Adipose tissue (tissue), 3 donors: ENCODE measurements at regions not wholly inside any gene's neighbourhood (a gene's known extent, or its start where the extent isn't known, plus 50 kb on each side); places are given as distances from the start of the nearest gene placed in this dataset.
"Not testable (repeated sequence)": the region's sequence is repeated elsewhere in the genome, so short reads cannot be mapped to it uniquely, and the experiment has no call there.

ENCODE experiments used
- H3K27ac ChIP-seq: one replicate; pipeline ENCODE4 v1.5.1; 2013; ENCODE audit warnings: low read depth, low read length
- WGBS, 3 donors: extraction: QIAGEN DNeasy Blood & Tissue Kit; methylation state at CpG; one replicate each; pipeline ENCODE4 v1.1.7; 2013; 5-methylcytosine and 5-hydroxymethylcytosine counted together
- donor health status: healthy with polysubstance abuse.
- donor health status: Bipolar disorder and iron deficiency.
- donor health status: healthy.

GRCh38 chr3:177370246-177370822, 173.1 kb upstream of the TBL1XR1 start:
- H3K27ac ChIP-seq = no peak overlapping the region
- WGBS, 3 donors = 66 to 82% (median 82%) methylated on average over 3 of the region's 3 CpGs

GRCh38 chr3:177371146-177371545, 173.9 kb upstream of the TBL1XR1 start:
- H3K27ac ChIP-seq = no peak overlapping the region

- WGBS, 3 donors = 55 to 97% (median 89%) methylated on average over 2 of the region's 2 CpGs
- H3K27ac ChIP-seq = no peak overlapping the region
These were observed 174.6 kb upstream of the TBL1XR1 start for GRCh38 chr3:177371888-177372287.

- no peak overlapping the region for H3K27ac ChIP-seq
- 79 to 80% (median 79%) methylated on average over 3 of the region's 3 CpGs for WGBS, 3 donors
These were observed 177.0 kb upstream of the TBL1XR1 start for GRCh38 chr3:177374323-177374722.

GRCh38 chr3:177375316-177375715, 178.0 kb upstream of the TBL1XR1 start:
- 89 to 97% (median 93%) methylated on average over 3 of the region's 3 CpGs for whole genome bisulfite sequencing, 3 donors
- no peak overlapping the region for H3K27ac ChIP-seq

GRCh38 chr3:177377166-177377565, 179.9 kb upstream of the TBL1XR1 start:
- H3K27ac ChIP-seq = no peak overlapping the region
- WGBS, 3 donors = 80 to 90% (median 90%) methylated on average over 9 of the region's 9 CpGs

GRCh38 chr3:177378168-177378567, 180.9 kb upstream of the TBL1XR1 start:
- H3K27ac ChIP-seq = no peak overlapping the region
- WGBS, 3 donors = 89 to 96% (median 90%) methylated on average over 7 of the region's 7 CpGs

GRCh38 chr3:177379045-177379444, 181.8 kb upstream of the TBL1XR1 start:
- no peak overlapping the region for H3K27ac ChIP-seq

GRCh38 chr3:177381070-177381469, 183.8 kb upstream of the TBL1XR1 start:
- H3K27ac ChIP-seq = no peak overlapping the region

More at GRCh38 chr3:177379045-177379444, 181.8 kb upstream of the TBL1XR1 start:
- WGBS, 3 donors = 30 to 88% (median 85%) methylated on average over 3 of the region's 3 CpGs

- no peak overlapping the region for H3K27ac ChIP-seq
- WGBS, 3 donors = 82 to 95% (median 90%) methylated on average over 8 of the region's 8 CpGs
These were observed 185.7 kb upstream of the TBL1XR1 start for GRCh38 chr3:177382944-177383343.

- WGBS, 3 donors = 84 to 92% (median 91%) methylated on average over 2 of the region's 2 CpGs
- no peak overlapping the region for H3K27ac ChIP-seq
These were observed 187.9 kb upstream of the TBL1XR1 start for GRCh38 chr3:177385186-177385585.

GRCh38 chr3:177385831-177386301, 188.6 kb upstream of the TBL1XR1 start:
- H3K27ac ChIP-seq = no peak overlapping the region

GRCh38 chr3:177388209-177388608, 190.9 kb upstream of the TBL1XR1 start:
- WGBS, 3 donors = 97 to 98% (median 97%) methylated on average over 1 of the region's 1 CpG
- H3K27ac ChIP-seq = no peak overlapping the region

GRCh38 chr3:177394231-177395024, 197.1 kb upstream of the TBL1XR1 start:
- H3K27ac ChIP-seq = not testable (repeated sequence)
- 69 to 82% (median 75%) methylated on average over 18 to 24 of the region's 33 CpGs for WGBS, 3 donors

- 59 to 76% (median 74%) methylated on average over 4 of the region's 4 CpGs for WGBS, 3 donors
- H3K27ac ChIP-seq = no peak overlapping the region
These were observed 199.5 kb upstream of the TBL1XR1 start for GRCh38 chr3:177396733-177397132.

- 97 to 100% (median 98%) methylated on average over 1 of the region's 1 CpG for WGBS, 3 donors
- H3K27ac ChIP-seq = no peak overlapping the region
These were observed 204.1 kb upstream of the TBL1XR1 start for GRCh38 chr3:177401375-177401774.

GRCh38 chr3:177402533-177402932, 205.3 kb upstream of the TBL1XR1 start:
- 89 to 96% (median 93%) methylated on average over 3 of the region's 3 CpGs for WGBS, 3 donors
- H3K27ac ChIP-seq = no peak overlapping the region

- H3K27ac ChIP-seq = no peak overlapping the region
- 88 to 94% (median 94%) methylated on average over 3 of the region's 3 CpGs for WGBS, 3 donors
These were observed 207.9 kb upstream of the TBL1XR1 start for GRCh38 chr3:177405191-177405672.

- WGBS, 3 donors = 17 to 36% (median 36%) methylated on average over 4 of the region's 4 CpGs
- H3K27ac ChIP-seq = no peak overlapping the region
These were observed 213.4 kb upstream of the TBL1XR1 start for GRCh38 chr3:177410730-177411129.

- 61 to 79% (median 63%) methylated on average over 3 of the region's 3 CpGs for WGBS, 3 donors
- H3K27ac ChIP-seq = no peak overlapping the region
These were observed 213.9 kb upstream of the TBL1XR1 start for GRCh38 chr3:177411201-177411600.
